OCI-LY3 (cell line): ENCODE measurements at regions not wholly inside any gene's neighbourhood (a gene's known extent, or its start where the extent isn't known, plus 50 kb on each side); places are given as distances from the start of the nearest gene placed in this dataset.

Experiments
- H2AFZ ChIP-seq: fragments of 200-600, 300-600 bp; shearing (Covaris generic); 2 replicates; pipeline ENCODE4 v1.6.0; 2014; ENCODE audit warnings: antibody characterized with exemption, low read depth, low read length
- H3K27ac ChIP-seq: fragments of 200-600, 300-600 bp; sonication (generic); 2 replicates; pipeline ENCODE4 v1.5.1; 2014; ENCODE audit warnings: mild to moderate bottlenecking, low read length, moderate library complexity, mixed read lengths
- H3K27me3 ChIP-seq: fragments of 200-600, 300-600 bp; sonication (generic); 2 replicates; pipeline ENCODE4 v1.6.1; 2014; ENCODE audit warnings: low read depth, low read length, mixed read lengths
- H3K36me3 ChIP-seq: fragments of 200-600, 300-600 bp; sonication (generic); replicated peaks from 2 replicates; pipeline ENCODE3; 2014; ENCODE audit warnings: low read depth, low read length, mixed read lengths
- H3K4me1 ChIP-seq: fragments of 300-600, 200-600 bp; sonication (generic); 2 replicates; pipeline ENCODE4 v1.6.1; 2014; ENCODE audit warnings: low read length, mixed read lengths
- H3K4me2 ChIP-seq: fragments of 200-600, 300-600 bp; sonication (generic); 2 replicates; pipeline ENCODE4 v1.6.1; 2014; ENCODE audit warnings: low read length, mixed read lengths
- H3K4me3 ChIP-seq: fragments of 300-600, 200-600 bp; sonication (generic); 2 replicates; pipeline ENCODE4 v1.5.1; 2014; ENCODE audit warnings: antibody characterized with exemption, mild to moderate bottlenecking, low read length, moderate library complexity
- H3K79me2 ChIP-seq: fragments of 300-600, 200-600 bp; shearing (Covaris generic); 2 replicates; pipeline ENCODE4 v1.6.1; 2014; ENCODE audit warnings: mild to moderate bottlenecking, low read length, mixed read lengths
- H3K9ac ChIP-seq: fragments of 300-600, 200-600 bp; shearing (Covaris generic); 2 replicates; pipeline ENCODE4 v1.6.0; 2014; ENCODE audit warnings: mild to moderate bottlenecking, low read length, moderate library complexity
- H3K9me3 ChIP-seq: fragments of 200-600, 300-600 bp; shearing (Covaris generic); 2 replicates; pipeline ENCODE4 v1.6.1; 2014; ENCODE audit warnings: low read length, mixed read lengths; ENCODE audit not compliant: insufficient read depth
- H4K20me1 ChIP-seq: fragments of 200-600, 300-600 bp; sonication (generic); 2 replicates; pipeline ENCODE4 v1.6.1; 2016; ENCODE audit warnings: low read length, mixed read lengths; ENCODE audit not compliant: insufficient read depth
- CTCF ChIP-seq: fragments of 200-600, 300-600 bp; sonication (generic); IDR thresholded peaks from 2 replicates; pipeline ENCODE4 v1.5.1; 2014; ENCODE audit warnings: antibody characterized with exemption, low read length, low read depth
- EZH2phosphoT487 ChIP-seq: fragments of 200-600 bp; shearing (Covaris generic); IDR thresholded peaks from 2 replicates; pipeline ENCODE4 v1.6.1; 2018; ENCODE audit warnings: antibody characterized with exemption, mixed run types, low read depth

GRCh38 chr10:29876008-29876555, 183.3 kb downstream of the JCAD start:
- Histone ChIP-seq H3K4me2 (no peak overlapping the region), H3K27ac (no peak overlapping the region)

GRCh38 chr10:29874606-29875269, 184.6 kb downstream of the JCAD start:
- no peaks in the 10 kb centered on the region for H3K4me1 ChIP-seq
- H3K9ac ChIP-seq: no peak overlapping the region
- H3K27me3 ChIP-seq: no peaks in the 10 kb centered on the region
- TF ChIP-seq CTCF: no peak
- TF ChIP-seq EZH2phosphoT487: no peak
- no peak overlapping the region for H3K4me3 ChIP-seq
- H3K9me3 ChIP-seq: no peaks in the 10 kb centered on the region
- no peaks in the 10 kb centered on the region for H3K79me2 ChIP-seq
- H3K4me2 ChIP-seq: no peak overlapping the region
- H3K36me3 ChIP-seq: no peaks in the 10 kb centered on the region
- no peak overlapping the region for H2AFZ ChIP-seq
- no peak overlapping the region for H3K27ac ChIP-seq
- H4K20me1 ChIP-seq: no peaks in the 10 kb centered on the region

More at GRCh38 chr10:29876008-29876555, 183.3 kb downstream of the JCAD start:
- Histone ChIP-seq H3K9ac (no peak overlapping the region), H3K27me3 (no peaks in the 10 kb centered on the region), H3K9me3 (no peaks in the 10 kb centered on the region), H4K20me1 (no peaks in the 10 kb centered on the region), H3K36me3 (no peaks in the 10 kb centered on the region), H3K79me2 (no peaks in the 10 kb centered on the region), H2AFZ (no peak overlapping the region), H3K4me1 (no peaks in the 10 kb centered on the region), H3K4me3 (no peak overlapping the region)
- TF ChIP-seq CTCF (no peak), EZH2phosphoT487 (no peak)

GRCh38 chr10:29873941-29874484, 185.4 kb downstream of the JCAD start:
- Histone ChIP-seq H3K27me3 (no peaks in the 10 kb centered on the region), H4K20me1 (no peaks in the 10 kb centered on the region), H3K4me2 (no peak overlapping the region), H3K9ac (no peak overlapping the region), H2AFZ (no peak overlapping the region), H3K4me1 (no peaks in the 10 kb centered on the region), H3K27ac (no peak overlapping the region), H3K4me3 (no peak overlapping the region), H3K9me3 (no peaks in the 10 kb centered on the region), H3K36me3 (no peaks in the 10 kb centered on the region), H3K79me2 (no peaks in the 10 kb centered on the region)
- no peak for TF ChIP-seq CTCF

GRCh38 chr10:29870522-29871044, 188.8 kb downstream of the JCAD start:
- no peak overlapping the region for H2AFZ ChIP-seq
- no peaks in the 10 kb centered on the region for H3K9me3 ChIP-seq
- H3K27me3 ChIP-seq: no peaks in the 10 kb centered on the region
- no peak overlapping the region for H3K4me3 ChIP-seq
- H3K9ac ChIP-seq: no peak overlapping the region
- no peak for TF ChIP-seq EZH2phosphoT487
- TF ChIP-seq CTCF: no peak
- no peak overlapping the region for H3K4me2 ChIP-seq
- H4K20me1 ChIP-seq: no peaks in the 10 kb centered on the region
- H3K27ac ChIP-seq: no peak overlapping the region
- no peaks in the 10 kb centered on the region for H3K36me3 ChIP-seq
- H3K79me2 ChIP-seq: no peaks in the 10 kb centered on the region
- no peaks in the 10 kb centered on the region for H3K4me1 ChIP-seq
